ENCODE measurements at regions not wholly inside any gene's neighbourhood (a gene's known extent, or its start where the extent isn't known, plus 50 kb on each side); places are given as distances from the start of the nearest gene placed in this dataset.

DNA sequence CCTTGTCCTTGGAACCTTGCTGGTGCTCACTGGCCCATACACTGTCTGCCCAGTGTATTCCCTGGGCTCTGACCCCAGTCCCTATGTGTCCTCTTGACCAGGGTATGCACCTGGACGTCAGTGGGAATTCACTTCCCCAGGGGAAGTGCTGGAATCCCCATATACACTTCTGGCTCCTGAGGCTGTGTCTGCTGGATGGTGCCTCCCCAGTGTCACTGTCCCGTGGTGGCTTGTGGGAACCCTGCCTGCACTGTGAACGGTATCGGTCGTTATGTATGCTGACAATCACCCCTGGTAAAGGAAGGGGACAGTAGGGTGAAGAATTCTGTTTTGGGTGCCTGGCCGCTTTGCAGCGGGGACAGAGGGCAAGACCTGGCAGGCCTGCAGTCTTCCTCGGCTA, 95.9 kb downstream of the RRM1 start:
- POLR2A ChIA-PET, result no interaction called here
- CTCF ChIA-PET, result no interaction called here
- Histone ChIP-seq H3K4me1 (ENCODE audit: control insufficient read depth, insufficient read depth, low read length) (no peaks in the 10 kb centered on the region), H3K36me3 (ENCODE audit: control insufficient read depth in 2 of 2, insufficient read depth in 1 of 2, low read length in 2 of 2) (no peaks in the 10 kb centered on the region), H3K9me3 (ENCODE audit: control insufficient read depth, insufficient read depth, low read depth, low read length) (no peaks in the 10 kb centered on the region), H3K4me3 (ENCODE audit: low read depth, low read length) (no peak overlapping the region), H3K27ac (ENCODE audit: extremely low read depth, low read depth, low read length) (no peak overlapping the region)
- TF ChIP-seq ZNF280C (tag by site-specific recombination; IDR thresholded peaks at IDR 0.05), result no peak
- no peak for TF ChIP-seq ZNF580 (tag by site-specific recombination; IDR thresholded peaks at IDR 0.05)

DNA sequence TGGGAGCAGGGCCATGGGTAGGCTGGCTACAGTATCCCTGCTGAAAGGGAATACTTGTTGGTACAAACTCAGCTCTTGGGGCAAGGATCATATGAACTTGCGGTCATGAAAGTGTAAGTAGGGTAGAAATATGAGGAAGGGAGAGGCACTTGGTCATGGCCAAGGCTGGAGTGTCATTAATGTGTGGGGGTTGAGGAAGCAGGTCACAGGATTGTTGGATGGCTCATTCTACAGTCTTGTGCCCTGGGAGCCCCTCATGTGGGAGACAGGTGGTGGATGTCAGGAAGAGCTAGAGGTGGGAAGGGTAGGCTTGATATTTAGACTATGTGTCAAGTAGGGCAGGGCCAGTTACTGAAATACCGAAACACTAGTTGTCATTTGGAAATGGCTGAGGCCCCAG, 95.5 kb downstream of the RRM1 start:
- Histone ChIP-seq H3K27ac (ENCODE audit: extremely low read depth, low read depth, low read length) (no peak overlapping the region), H3K4me1 (ENCODE audit: control insufficient read depth, insufficient read depth, low read length) (no peaks in the 10 kb centered on the region), H3K9me3 (ENCODE audit: control insufficient read depth, insufficient read depth, low read depth, low read length) (no peaks in the 10 kb centered on the region), H3K36me3 (ENCODE audit: control insufficient read depth in 2 of 2, insufficient read depth in 1 of 2, low read length in 2 of 2) (no peaks in the 10 kb centered on the region), H3K4me3 (ENCODE audit: low read depth, low read length) (no peak overlapping the region)
- CTCF ChIA-PET, result no interaction called here
- no peak for TF ChIP-seq ZNF626 (tag by site-specific recombination; IDR thresholded peaks at IDR 0.05)
- TF ChIP-seq, protein P1, sequence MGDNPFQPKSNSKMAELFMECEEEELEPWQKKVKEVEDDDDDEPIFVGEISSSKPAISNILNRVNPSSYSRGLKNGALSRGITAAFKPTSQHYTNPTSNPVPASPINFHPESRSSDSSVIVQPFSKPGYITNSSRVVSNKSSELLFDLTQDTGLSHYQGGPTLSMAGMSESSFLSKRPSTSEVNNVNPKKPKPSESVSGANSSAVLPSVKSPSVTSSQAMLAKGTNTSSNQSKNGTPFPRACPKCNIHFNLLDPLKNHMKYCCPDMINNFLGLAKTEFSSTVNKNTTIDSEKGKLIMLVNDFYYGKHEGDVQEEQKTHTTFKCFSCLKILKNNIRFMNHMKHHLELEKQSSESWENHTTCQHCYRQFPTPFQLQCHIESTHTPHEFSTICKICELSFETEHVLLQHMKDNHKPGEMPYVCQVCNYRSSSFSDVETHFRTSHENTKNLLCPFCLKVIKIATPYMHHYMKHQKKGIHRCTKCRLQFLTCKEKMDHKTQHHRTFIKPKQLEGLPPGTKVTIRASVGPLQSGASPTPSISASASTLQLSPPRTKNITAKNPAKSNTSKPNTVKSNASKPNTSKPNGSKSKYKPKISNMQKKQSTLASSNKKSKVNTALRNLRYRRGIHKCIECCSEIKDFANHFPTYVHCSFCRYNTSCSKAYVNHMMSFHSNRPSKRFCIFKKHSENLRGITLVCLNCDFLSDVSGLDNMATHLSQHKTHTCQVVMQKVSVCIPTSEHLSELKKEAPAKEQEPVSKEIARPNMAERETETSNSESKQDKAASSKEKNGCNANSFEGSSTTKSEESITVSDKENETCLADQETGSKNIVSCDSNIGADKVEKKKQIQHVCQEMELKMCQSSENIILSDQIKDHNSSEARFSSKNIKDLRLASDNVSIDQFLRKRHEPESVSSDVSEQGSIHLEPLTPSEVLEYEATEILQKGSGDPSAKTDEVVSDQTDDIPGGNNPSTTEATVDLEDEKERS (tag by site-specific recombination; IDR thresholded peaks at IDR 0.05), result no peak
- no peak for TF ChIP-seq ZNF707 (tag by site-specific recombination; IDR thresholded peaks at IDR 0.05)
- TF ChIP-seq ZNF658 (tag by site-specific recombination; IDR thresholded peaks at IDR 0.05), result no peak
- TF ChIP-seq ZNF701 (tag by site-specific recombination; IDR thresholded peaks at IDR 0.05), result no peak
- no peak for TF ChIP-seq ZBTB1 (tag by site-specific recombination; IDR thresholded peaks at IDR 0.05)
- TF ChIP-seq ZNF549 (tag by site-specific recombination; IDR thresholded peaks at IDR 0.05), result no peak
- no peak for TF ChIP-seq ZSCAN4 (tag by site-specific recombination; IDR thresholded peaks at IDR 0.05)
- TF ChIP-seq SP7 (tag by site-specific recombination; IDR thresholded peaks at IDR 0.05), result no peak
- TF ChIP-seq ZNF777 (tag by site-specific recombination; IDR thresholded peaks at IDR 0.05; ENCODE audit: borderline replicate concordance), result no peak
- TF ChIP-seq ZNF645 (tag by site-specific recombination; IDR thresholded peaks at IDR 0.05), result no peak
- no peak for TF ChIP-seq ZSCAN30 (tag by site-specific recombination; IDR thresholded peaks at IDR 0.05)
- TF ChIP-seq ZNF398 (tag by site-specific recombination; IDR thresholded peaks at IDR 0.05), result no peak
- no peak for TF ChIP-seq ZNF670 (tag by site-specific recombination; IDR thresholded peaks at IDR 0.05; ENCODE audit: low read depth)
- POLR2A ChIA-PET, result no interaction called here
